Gastroesophageal sphincter (tissue), 3 donors: ENCODE measurements at regions not wholly inside any gene's neighbourhood (a gene's known extent, or its start where the extent isn't known, plus 50 kb on each side); places are given as distances from the start of the nearest gene placed in this dataset.

ENCODE experiments used
- CTCF ChIP-seq, 4 experiments: fragments of 200-600 bp in 2 of 4; fragments of 450-650 bp in 2 of 4; sonication (generic) in 1 of 4; IDR thresholded peaks; one replicate each; pipeline ENCODE4 v1.5.1; 2017 to 2019; ENCODE audit warnings: antibody characterized with exemption in 4 of 4, mild to moderate bottlenecking in 2 of 4, moderate library complexity in 2 of 4
- EP300 ChIP-seq: sonication (generic); formaldehyde crosslinking; IDR thresholded peaks from one replicate; pipeline ENCODE4 v1.6.1; 2017; ENCODE audit warnings: antibody characterized with exemption, mild to moderate bottlenecking
- POLR2A ChIP-seq, 2 donors: fragments of 450-650 bp; IDR thresholded peaks; one replicate each; pipeline ENCODE4 v1.6.1; 2017; ENCODE audit warnings: antibody characterized with exemption in 2 of 2, mild to moderate bottlenecking in 2 of 2, moderate library complexity in 1 of 2

GRCh38 chr14:101117543-101117942, 214.0 kb upstream of the RTL1 start:
- TF ChIP-seq CTCF (IDR thresholded peaks at IDR 0.05) (no peak), POLR2A (IDR thresholded peaks at IDR 0.05) (no peak), EP300 (no peak)
